ENCODE measurements at regions not wholly inside any gene's neighbourhood (a gene's known extent, or its start where the extent isn't known, plus 50 kb on each side); places are given as distances from the start of the nearest gene placed in this dataset.

GRCh38 chr7:66474441-66474840, 154.2 kb upstream of the KCTD7 start:
- no peak for TF ChIP-seq SIN3A (IDR thresholded peaks at IDR 0.05; ENCODE audit: low read depth, low read length)
- TF ChIP-seq MAX (IDR thresholded peaks at IDR 0.05; ENCODE audit: low read depth, low read length), result no peak
- TF ChIP-seq POLR2AphosphoS5 (IDR thresholded peaks at IDR 0.05; ENCODE audit: low read length), result no peak
- no peak for TF ChIP-seq USF1 (IDR thresholded peaks at IDR 0.05; ENCODE audit: borderline replicate concordance, extremely low read length, insufficient read depth, low read depth, low read length)
- TF ChIP-seq RAD21 (IDR thresholded peaks at IDR 0.05; ENCODE audit: insufficient read depth, low read depth, low read length), result no peak
- TF ChIP-seq NRF1 (conservative IDR thresholded peaks at IDR 0.05; ENCODE audit: low read depth, low read length), result no peak
- TF ChIP-seq BCL3 (IDR thresholded peaks at IDR 0.05; ENCODE audit: borderline replicate concordance, insufficient read depth, low read depth, low read length, poor library complexity, severe bottlenecking), result no peak
- no peak for TF ChIP-seq EGR1 (IDR thresholded peaks at IDR 0.05; ENCODE audit: borderline replicate concordance in 1 of 2, low read depth in 2 of 2, low read length in 2 of 2)
- TF ChIP-seq ZNF274 (IDR thresholded peaks at IDR 0.05; ENCODE audit: insufficient read depth, insufficient read length), result no peak

All from GM12878 (cell line).